Neural progenitor cell (in vitro differentiated cells): ENCODE measurements at regions not wholly inside any gene's neighbourhood (a gene's known extent, or its start where the extent isn't known, plus 50 kb on each side); places are given as distances from the start of the nearest gene placed in this dataset.

ENCODE experiments used
- DNase-seq: peaks from one replicate; pipeline ENCODE4 v3.0.0-alpha.2; 2016; ENCODE audit warnings: low spot score
- H2AFZ ChIP-seq: fragments of 200-600 bp; sonication (generic); replicated peaks from 2 replicates; pipeline ENCODE4 v1.6.1; 2016; ENCODE audit warnings: antibody characterized with exemption
- H3F3A ChIP-seq: fragments of 200-600 bp; sonication (generic); 2 replicates; pipeline ENCODE4 v1.6.1; 2016; ENCODE audit warnings: antibody characterized with exemption, low read depth
- H3K27ac ChIP-seq: fragments of 200-600 bp; sonication (generic); 2 replicates; pipeline ENCODE4 v1.5.1; 2016; ENCODE audit warnings: mild to moderate bottlenecking
- H3K27me3 ChIP-seq: fragments of 200-600 bp; sonication (generic); 2 replicates; pipeline ENCODE4 v1.6.1; 2016; ENCODE audit warnings: mild to moderate bottlenecking, moderate library complexity
- H3K36me3 ChIP-seq: fragments of 200-600 bp; sonication (generic); 2 replicates; pipeline ENCODE4 v1.5.1; 2016
- H3K4me1 ChIP-seq: fragments of 200-600 bp; sonication (generic); 2 replicates; pipeline ENCODE4 v1.6.1; 2016; ENCODE audit warnings: mixed run types
- H3K4me2 ChIP-seq: fragments of 200-600 bp; sonication (generic); 2 replicates; pipeline ENCODE4 v1.6.1; 2016
- H3K4me3 ChIP-seq: fragments of 200-600 bp; sonication (generic); 2 replicates; pipeline ENCODE4 v1.5.1; 2016
- H3K79me2 ChIP-seq: fragments of 200-600 bp; sonication (generic); 2 replicates; pipeline ENCODE4 v1.6.1; 2016; ENCODE audit warnings: low read depth
- H3K9ac ChIP-seq: fragments of 200-600 bp; sonication (generic); 2 replicates; pipeline ENCODE4 v1.6.1; 2016
- H3K9me3 ChIP-seq: fragments of 200-600 bp; sonication (generic); 2 replicates; pipeline ENCODE4 v1.5.1; 2016; ENCODE audit warnings: low read depth
- H4K20me1 ChIP-seq: fragments of 200-600 bp; sonication (generic); 2 replicates; pipeline ENCODE4 v1.6.1; 2016; ENCODE audit warnings: low read depth
- H3K27ac Mint-ChIP-seq: 3 replicates; pipeline ENCODE4 v1.8.0; 2021; ENCODE audit warnings: mixed read lengths
- H3K27me3 Mint-ChIP-seq: 2 replicates; pipeline ENCODE4 v1.8.0; 2022; ENCODE audit warnings: low read depth, mild to moderate bottlenecking, inconsistent platforms, moderate library complexity, mixed read lengths; ENCODE audit not compliant: insufficient read depth
- H3K36me3 Mint-ChIP-seq: 3 replicates; pipeline ENCODE4 v1.8.0; 2021; ENCODE audit warnings: mixed read lengths
- H3K4me1 Mint-ChIP-seq: 3 replicates; pipeline ENCODE4 v1.8.0; 2021; ENCODE audit warnings: mixed read lengths
- H3K4me3 Mint-ChIP-seq: 3 replicates; pipeline ENCODE4 v1.8.0; 2021; ENCODE audit warnings: mild to moderate bottlenecking, moderate library complexity, mixed read lengths
- H3K9me3 Mint-ChIP-seq: 3 replicates; pipeline ENCODE4 v1.8.0; 2020; ENCODE audit warnings: mixed read lengths
- CTCF ChIP-seq: fragments of 200-600 bp; sonication (generic); IDR thresholded peaks from 2 replicates; pipeline ENCODE4 v1.5.1; 2017; ENCODE audit warnings: antibody characterized with exemption, mild to moderate bottlenecking
- EZH2 ChIP-seq: fragments of 200-600 bp; sonication (generic); IDR thresholded peaks from 2 replicates; pipeline ENCODE4 v1.6.1; 2017; ENCODE audit warnings: antibody characterized with exemption, mild to moderate bottlenecking, moderate library complexity
- EZH2phosphoT487 ChIP-seq: fragments of 200-600 bp; sonication (generic); IDR thresholded peaks from 2 replicates; pipeline ENCODE4 v1.6.1; 2017; ENCODE audit warnings: antibody characterized with exemption

GRCh38 chr21:18144339-18144738 lies 100.3 kb upstream of the CHODL start:
- H3K27ac ChIP-seq: no peak overlapping the region
- no peak for DNase-seq
- H2AFZ ChIP-seq: no peak overlapping the region
- no peaks in the 10 kb centered on the region for H3K79me2 ChIP-seq
- Mint-ChIP-seq H3K36me3 (no peaks in the 10 kb centered on the region), H3K4me3 (no peak overlapping the region), H3K27ac (no peak overlapping the region), H3K4me1 (no peaks in the 10 kb centered on the region), H3K9me3 (peaks cover 8% of the 10 kb centered on the region), H3K27me3 (no peaks in the 10 kb centered on the region)
- H3K4me1 ChIP-seq: no peaks in the 10 kb centered on the region
- H3K27me3 ChIP-seq: no peaks in the 10 kb centered on the region
- H3K9ac ChIP-seq: no peak overlapping the region
- no peaks in the 10 kb centered on the region for H3K36me3 ChIP-seq
- no peak overlapping the region for H3K4me3 ChIP-seq
- H3K9me3 ChIP-seq: no peaks in the 10 kb centered on the region
- H3F3A ChIP-seq: no peaks in the 10 kb centered on the region
- no peaks in the 10 kb centered on the region for H4K20me1 ChIP-seq
- H3K4me2 ChIP-seq: no peak overlapping the region
- TF ChIP-seq CTCF: no peak
- no peak for TF ChIP-seq EZH2
- no peak for TF ChIP-seq EZH2phosphoT487

- Histone ChIP-seq H3K27ac (no peak overlapping the region), H3K9ac (no peak overlapping the region), H3F3A (no peaks in the 10 kb centered on the region), H4K20me1 (no peaks in the 10 kb centered on the region), H3K4me2 (no peak overlapping the region), H3K4me1 (no peaks in the 10 kb centered on the region), H3K79me2 (no peaks in the 10 kb centered on the region), H3K27me3 (no peaks in the 10 kb centered on the region), H3K9me3 (no peaks in the 10 kb centered on the region), H3K36me3 (no peaks in the 10 kb centered on the region), H3K4me3 (no peak overlapping the region), H2AFZ (no peak overlapping the region)
- no peaks in the 10 kb centered on the region for H3K27me3 Mint-ChIP-seq
- TF ChIP-seq EZH2phosphoT487 (no peak), EZH2 (no peak), CTCF (no peak)
- peaks cover 8% of the 10 kb centered on the region for H3K9me3 Mint-ChIP-seq
- H3K4me3 Mint-ChIP-seq: no peak overlapping the region
- H3K27ac Mint-ChIP-seq: no peak overlapping the region
- no peak for DNase-seq
- no peaks in the 10 kb centered on the region for H3K36me3 Mint-ChIP-seq
- H3K4me1 Mint-ChIP-seq: no peaks in the 10 kb centered on the region
Observed at GRCh38 chr21:18142655-18143054, 102.0 kb upstream of the CHODL start.

GRCh38 chr21:18138507-18138906 lies 106.1 kb upstream of the CHODL start:
- no peaks in the 10 kb centered on the region for H4K20me1 ChIP-seq
- Mint-ChIP-seq H3K36me3 (no peaks in the 10 kb centered on the region), H3K27ac (no peak overlapping the region), H3K27me3 (no peaks in the 10 kb centered on the region), H3K4me3 (no peak overlapping the region), H3K9me3 (no peaks in the 10 kb centered on the region), H3K4me1 (no peaks in the 10 kb centered on the region)
- TF ChIP-seq EZH2phosphoT487 (no peak), EZH2 (no peak), CTCF (no peak)
- no peaks in the 10 kb centered on the region for H3K27me3 ChIP-seq
- H3K36me3 ChIP-seq: no peaks in the 10 kb centered on the region
- no peak overlapping the region for H3K27ac ChIP-seq
- no peaks in the 10 kb centered on the region for H3K79me2 ChIP-seq
- no peak for DNase-seq
- H3K4me2 ChIP-seq: no peak overlapping the region
- H3K4me3 ChIP-seq: no peak overlapping the region
- H3K9me3 ChIP-seq: no peaks in the 10 kb centered on the region
- H3K4me1 ChIP-seq: no peaks in the 10 kb centered on the region
- H3F3A ChIP-seq: no peaks in the 10 kb centered on the region
- no peak overlapping the region for H2AFZ ChIP-seq
- H3K9ac ChIP-seq: no peak overlapping the region

GRCh38 chr21:18129526-18129925 lies 115.1 kb upstream of the CHODL start:
- Histone ChIP-seq H3K36me3 (no peaks in the 10 kb centered on the region), H3K4me3 (no peak overlapping the region), H3K4me2 (no peak overlapping the region), H4K20me1 (no peaks in the 10 kb centered on the region), H3K27ac (no peak overlapping the region), H2AFZ (no peak overlapping the region), H3K9ac (no peak overlapping the region), H3K27me3 (no peaks in the 10 kb centered on the region), H3K4me1 (no peaks in the 10 kb centered on the region), H3F3A (no peaks in the 10 kb centered on the region), H3K9me3 (no peaks in the 10 kb centered on the region), H3K79me2 (no peaks in the 10 kb centered on the region)
- H3K9me3 Mint-ChIP-seq: no peaks in the 10 kb centered on the region
- H3K4me3 Mint-ChIP-seq: no peak overlapping the region
- no peaks in the 10 kb centered on the region for H3K36me3 Mint-ChIP-seq
- TF ChIP-seq CTCF: no peak
- TF ChIP-seq EZH2phosphoT487: no peak
- no peak for TF ChIP-seq EZH2
- H3K27me3 Mint-ChIP-seq: no peaks in the 10 kb centered on the region
- H3K27ac Mint-ChIP-seq: no peak overlapping the region
- H3K4me1 Mint-ChIP-seq: no peaks in the 10 kb centered on the region
- no peak for DNase-seq
